K562 (cell line): ENCODE measurements at regions not wholly inside any gene's neighbourhood (a gene's known extent, or its start where the extent isn't known, plus 50 kb on each side); places are given as distances from the start of the nearest gene placed in this dataset.

Experiments used
- HCFC1 ChIP-seq: IDR thresholded peaks from 2 replicates; pipeline ENCODE4 v1.6.1; 2012; ENCODE audit warnings: low read depth, low read length, improper control_type of control experiment
- KDM1A ChIP-seq, 2 experiments: fragments of 450-650 bp; IDR thresholded peaks; 2 replicates each; pipeline ENCODE4 v1.6.1; 2016; ENCODE audit warnings: mild to moderate bottlenecking in 2 of 2
- MYNN ChIP-seq, 2 experiments: sonication (generic); formaldehyde crosslinking in 1 of 2; IDR thresholded peaks; 2 replicates each; pipeline versions ENCODE4 v1.5.0 to v1.6.1; 2016 to 2020; ENCODE audit warnings: antibody characterized with exemption in 1 of 2, missing genetic modification reagents in 1 of 2
- PCBP2 ChIP-seq: fragments of 200-400 bp; formaldehyde crosslinking; IDR thresholded peaks from 2 replicates; pipeline ENCODE4 v1.6.1; 2018; ENCODE audit warnings: low read length, low read depth, mild to moderate bottlenecking, moderate library complexity; ENCODE audit not compliant: poor library complexity, severe bottlenecking
- PTBP1 ChIP-seq: fragments of 200-400 bp; formaldehyde crosslinking; IDR thresholded peaks from 2 replicates; pipeline ENCODE4 v1.6.1; 2017; ENCODE audit warnings: low read depth, low read length
- ZC3H4 ChIP-seq: sonication (generic); formaldehyde crosslinking; IDR thresholded peaks from 2 replicates; pipeline ENCODE4 v1.9.0; 2021; ENCODE audit warnings: missing genetic modification reagents, borderline replicate concordance
- ZNF140 ChIP-seq: fragments of 250-450 bp; sonication (Bioruptor Pico); IDR thresholded peaks from 2 replicates; pipeline ENCODE4 v1.8.0; 2021; ENCODE audit warnings: moderate library complexity, mild to moderate bottlenecking, inconsistent platforms
- ZSCAN32 ChIP-seq: fragments of 450-650 bp; formaldehyde crosslinking; IDR thresholded peaks from 2 replicates; pipeline ENCODE4 v1.4.0; 2020; ENCODE audit warnings: mild to moderate bottlenecking, moderate library complexity

DNA sequence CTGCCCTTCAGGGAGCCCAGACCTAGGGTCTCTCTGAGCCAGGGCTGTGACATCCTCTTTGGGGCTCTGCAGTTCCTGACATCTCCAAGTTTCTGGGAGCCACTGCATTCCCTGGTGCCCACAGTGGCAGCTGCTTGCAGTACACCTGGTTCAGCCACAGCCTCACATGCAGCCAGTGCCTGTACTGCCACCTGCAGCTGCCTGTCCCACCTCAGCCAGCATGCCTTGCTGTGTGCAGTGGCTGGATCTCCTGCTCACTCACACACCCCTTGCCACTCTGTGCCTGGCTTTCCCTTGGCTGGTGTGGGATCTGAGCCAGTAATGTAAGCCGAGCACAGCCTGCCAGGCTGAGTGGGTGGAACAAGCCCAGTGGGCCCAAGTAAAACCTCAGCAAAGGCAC lies 1288.7 kb downstream of the CNTNAP5 start:
- TF ChIP-seq ZC3H4 (no peak), ZNF140 (no peak), HCFC1 (no peak), KDM1A (IDR thresholded peaks at IDR 0.05) (no peak), ZSCAN32 (CRISPR knock-in tag) (no peak), MYNN (IDR thresholded peaks at IDR 0.05) (no peak), MYNN (CRISPR knock-in tag; IDR thresholded peaks at IDR 0.05) (no peak), PCBP2 (no peak), PTBP1 (no peak)
